H1 (cell line): ENCODE measurements at regions not wholly inside any gene's neighbourhood (a gene's known extent, or its start where the extent isn't known, plus 50 kb on each side); places are given as distances from the start of the nearest gene placed in this dataset.

Source experiments
- CTCF ChIA-PET: fragments of 300-600 bp; sonication (Branson Sonifier 250); formaldehyde crosslinking; loops from one replicate; lab custom pipeline; 2021; ENCODE audit not compliant: partially characterized antibody; lab: Charles Lee
- POLR2A ChIA-PET: fragments of 300-600 bp; sonication (Branson Sonifier 250); formaldehyde crosslinking; loops from one replicate; lab custom pipeline; 2021; ENCODE audit warnings: inconsistent platforms; ENCODE audit not compliant: partially characterized antibody; lab: Charles Lee
- DNase-seq, 2 experiments: peaks; one replicate each; pipeline versions ENCODE4 v3.0.0 to v3.0.0-alpha.2; 2010 to 2022; ENCODE audit warnings: low spot score in 2 of 2, low read depth in 1 of 2, mixed read lengths in 1 of 2
- FAIRE-seq: peaks from 2 replicates; lab custom pipeline; 2011; peaks lifted over from hg19 to GRCh38; lab: Jason Lieb, UNC
- H2AFZ ChIP-seq: 2 replicates; pipeline ENCODE4 v1.8.1; 2012; ENCODE audit warnings: low read length, inconsistent platforms
- H2AK5ac ChIP-seq: 2 replicates; pipeline ENCODE4 v1.6.1; 2013; ENCODE audit warnings: low read depth, low read length
- H2BK120ac ChIP-seq: replicated peaks from 2 replicates; pipeline ENCODE3; 2013; ENCODE audit warnings: low read depth, low read length, inconsistent platforms
- H2BK12ac ChIP-seq: 2 replicates; pipeline ENCODE4 v1.6.1; 2013; ENCODE audit warnings: low read depth, low read length
- H2BK15ac ChIP-seq: 2 replicates; pipeline ENCODE4 v1.6.1; 2013; ENCODE audit warnings: low read length
- H2BK20ac ChIP-seq: 2 replicates; pipeline ENCODE4 v1.6.1; 2013; ENCODE audit warnings: low read length
- H2BK5ac ChIP-seq: 2 replicates; pipeline ENCODE4 v1.6.1; 2013; ENCODE audit warnings: low read depth, low read length
- H3K14ac ChIP-seq: 2 replicates; pipeline ENCODE4 v1.6.1; 2013; ENCODE audit warnings: inconsistent platforms; ENCODE audit not compliant: insufficient read length
- H3K18ac ChIP-seq: 2 replicates; pipeline ENCODE4 v1.6.1; 2013; ENCODE audit warnings: low read length; ENCODE audit errors: extremely low read depth
- H3K23ac ChIP-seq: 2 replicates; pipeline ENCODE4 v1.6.1; 2013; ENCODE audit warnings: inconsistent platforms; ENCODE audit not compliant: insufficient read length
- H3K23me2 ChIP-seq: 2 replicates; pipeline ENCODE4 v1.6.1; 2013; ENCODE audit warnings: low read depth, low read length
- H3K27ac ChIP-seq: 2 replicates; pipeline ENCODE4 v1.6.1; 2011; ENCODE audit warnings: low read depth, low read length, inconsistent platforms
- H3K27me3 ChIP-seq, 4 experiments: replicated peaks in 1 of 4; 1 replicate in 1 of 4; 2 replicates in 3 of 4; pipeline versions ENCODE4 v1.6.1 to v1.8.1; 2011 to 2013; ENCODE audit warnings: low read length in 3 of 4, mild to moderate bottlenecking in 3 of 4, inconsistent platforms in 2 of 4, mixed read lengths in 2 of 4, moderate library complexity in 1 of 4; ENCODE audit not compliant: control insufficient read depth in 3 of 4, insufficient read depth in 3 of 4; ENCODE audit errors: extremely low read depth in 1 of 4
- H3K36me3 ChIP-seq, 4 experiments: 2 replicates each; pipeline versions ENCODE4 v1.6.1 to v1.8.1; 2011 to 2013; ENCODE audit warnings: mild to moderate bottlenecking in 4 of 4, low read length in 3 of 4, moderate library complexity in 2 of 4, control low read depth in 1 of 4, inconsistent platforms in 1 of 4; ENCODE audit not compliant: insufficient read depth in 4 of 4, control insufficient read depth in 2 of 4
- H3K4ac ChIP-seq: replicated peaks from 2 replicates; pipeline ENCODE3; 2013; ENCODE audit warnings: low read length, low read depth, mixed read lengths, inconsistent platforms; ENCODE audit not compliant: insufficient read length
- H3K4me1 ChIP-seq, 4 experiments: replicated peaks in 1 of 4; 1 replicate in 1 of 4; 2 replicates in 3 of 4; pipeline versions ENCODE4 v1.6.1 to v1.8.1; 2011 to 2013; ENCODE audit warnings: low read length in 3 of 4, inconsistent platforms in 2 of 4, mixed read lengths in 1 of 4; ENCODE audit not compliant: insufficient read depth in 4 of 4, control insufficient read depth in 3 of 4
- H3K4me2 ChIP-seq, 2 experiments: 2 replicates each; pipeline versions ENCODE4 v1.6.1 to v1.8.1; 2011 to 2013; ENCODE audit warnings: low read depth in 2 of 2, low read length in 2 of 2, control low read depth in 1 of 2, inconsistent platforms in 1 of 2, mild to moderate bottlenecking in 1 of 2; ENCODE audit not compliant: insufficient read depth in 1 of 2
- H3K4me3 ChIP-seq, 4 experiments: fragments of 200-600, 300-600 bp in 1 of 4; sonication (generic), shearing (Covaris generic), sonication (Bioruptor Twin) in 1 of 4; 2 replicates each; pipeline versions ENCODE4 v1.5.1 to v1.8.1; 2011 to 2016; ENCODE audit warnings: low read length in 4 of 4, low read depth in 3 of 4, control low read depth in 2 of 4, inconsistent platforms in 2 of 4, mild to moderate bottlenecking in 2 of 4, mixed read lengths in 1 of 4, moderate library complexity in 1 of 4; ENCODE audit not compliant: insufficient read depth in 2 of 4; ENCODE audit errors: extremely low read depth in 1 of 4
- H3K56ac ChIP-seq: replicated peaks from 2 replicates; pipeline ENCODE3; 2013; ENCODE audit warnings: low read depth, mild to moderate bottlenecking, mixed read lengths, low read length, inconsistent platforms; ENCODE audit not compliant: insufficient read length
- H3K79me1 ChIP-seq: 2 replicates; pipeline ENCODE4 v1.6.1; 2013; ENCODE audit warnings: low read depth, low read length, control low read depth
- H3K79me2 ChIP-seq, 2 experiments: 2 replicates each; pipeline versions ENCODE4 v1.6.1 to v1.8.1; 2012 to 2013; ENCODE audit warnings: low read length in 2 of 2, mild to moderate bottlenecking in 2 of 2, inconsistent platforms in 1 of 2; ENCODE audit not compliant: insufficient read depth in 2 of 2, control insufficient read depth in 1 of 2
- H3K9ac ChIP-seq, 4 experiments: replicated peaks in 1 of 4; 1 replicate in 1 of 4; 2 replicates in 3 of 4; pipeline versions ENCODE4 v1.6.1 to v1.8.1; 2011 to 2013; ENCODE audit warnings: low read depth in 3 of 4, low read length in 3 of 4, control low read depth in 2 of 4, mild to moderate bottlenecking in 2 of 4, moderate library complexity in 2 of 4, inconsistent platforms in 1 of 4; ENCODE audit errors: extremely low read depth in 1 of 4
- H3K9me3 ChIP-seq, 2 experiments: 2 replicates each; pipeline versions ENCODE4 v1.6.1 to v1.8.1; 2012 to 2013; ENCODE audit warnings: mild to moderate bottlenecking in 2 of 2, moderate library complexity in 2 of 2, control low read depth in 1 of 2, inconsistent platforms in 1 of 2, low read depth in 1 of 2, low read length in 1 of 2, mixed read lengths in 1 of 2; ENCODE audit not compliant: insufficient read depth in 2 of 2
- H4K20me1 ChIP-seq, 2 experiments: replicated peaks in 1 of 2; 2 replicates each; pipeline versions ENCODE3 to v1.8.1; 2011 to 2013; ENCODE audit warnings: inconsistent platforms in 2 of 2, low read length in 2 of 2, mild to moderate bottlenecking in 1 of 2; ENCODE audit not compliant: insufficient read depth in 2 of 2, control insufficient read depth in 1 of 2
- H4K5ac ChIP-seq: 2 replicates; pipeline ENCODE4 v1.6.1; 2013; ENCODE audit warnings: low read length, low read depth, mixed read lengths, inconsistent platforms; ENCODE audit not compliant: insufficient read length
- H4K8ac ChIP-seq: 2 replicates; pipeline ENCODE4 v1.8.0; 2013; ENCODE audit warnings: mild to moderate bottlenecking, moderate library complexity, low read length, inconsistent platforms; ENCODE audit not compliant: insufficient read depth; ENCODE audit errors: extremely low read depth
- H4K91ac ChIP-seq: replicated peaks from 2 replicates; pipeline ENCODE3; 2013; ENCODE audit warnings: low read length, mixed read lengths, inconsistent platforms; ENCODE audit not compliant: insufficient read length
- ASH2L ChIP-seq: fragments of 200-600, 300-600 bp; sonication (generic); IDR thresholded peaks from one replicate; pipeline ENCODE4 v1.7.1; 2017; ENCODE audit warnings: low read length
- CBX8 ChIP-seq: fragments of 300-800, 300-1000 bp; sonication (generic); IDR thresholded peaks from 2 replicates; pipeline ENCODE4 v1.7.1; 2016; ENCODE audit warnings: low read depth, low read length, borderline replicate concordance
- CHD1 ChIP-seq: IDR thresholded peaks from 2 replicates; pipeline ENCODE4 v1.6.1; 2012; ENCODE audit warnings: low read depth, low read length, improper control_type of control experiment
- CREB1 ChIP-seq: IDR thresholded peaks from 2 replicates; pipeline ENCODE4 v1.6.1; 2012; ENCODE audit warnings: inconsistent platforms
- CTBP2 ChIP-seq: IDR thresholded peaks from 2 replicates; pipeline ENCODE4 v1.7.0; 2011; ENCODE audit warnings: borderline replicate concordance, mild to moderate bottlenecking, moderate library complexity, mixed read lengths, low read length; ENCODE audit not compliant: insufficient read depth, insufficient read length
- FOSL1 ChIP-seq: IDR thresholded peaks from 2 replicates; pipeline ENCODE4 v1.6.1; 2011; ENCODE audit warnings: mild to moderate bottlenecking, low read depth, low read length, moderate library complexity; ENCODE audit not compliant: insufficient read depth
- GABPA ChIP-seq: IDR thresholded peaks from 2 replicates; pipeline ENCODE4 v1.6.1; 2011; ENCODE audit warnings: mild to moderate bottlenecking, low read length, moderate library complexity, borderline replicate concordance; ENCODE audit not compliant: insufficient read depth
- GTF2F1 ChIP-seq: IDR thresholded peaks from 2 replicates; pipeline ENCODE4 v1.6.1; 2012; ENCODE audit warnings: low read depth, low read length, improper control_type of control experiment, borderline replicate concordance
- JUND ChIP-seq: IDR thresholded peaks from 2 replicates; pipeline ENCODE4 v1.6.1; 2011; ENCODE audit warnings: mild to moderate bottlenecking, improper control_type of control experiment, low read length
- NRF1 ChIP-seq: IDR thresholded peaks from 2 replicates; pipeline ENCODE4 v1.6.1; 2011; ENCODE audit warnings: mild to moderate bottlenecking, low read depth, low read length, improper control_type of control experiment
- TAF1 ChIP-seq: IDR thresholded peaks from 2 replicates; pipeline ENCODE4 v1.6.1; 2011; ENCODE audit warnings: mild to moderate bottlenecking, low read depth, low read length
- TAF7 ChIP-seq: optimal IDR thresholded peaks from 2 replicates; pipeline ENCODE3; 2011; ENCODE audit warnings: low read depth, mild to moderate bottlenecking, inconsistent platforms, low read length, moderate library complexity, borderline replicate concordance
- whole genome bisulfite sequencing, 2 experiments: shearing (Covaris generic) in 1 of 2; methylation state at CpG; one replicate each; pipeline versions ENCODE4 v1.1.6 to v1.1.7; 2013 to 2015; ENCODE audit warnings: low lambda C conversion rate in 2 of 2, mixed read lengths in 2 of 2, inconsistent platforms in 1 of 2, low coverage in 1 of 2, missing lambda C conversion rate in 1 of 2; ENCODE audit not compliant: insufficient replicate concordance in 2 of 2, insufficient coverage in 1 of 2, insufficient read length in 1 of 2; ENCODE audit errors: extremely low coverage in 1 of 2, missing lambda C conversion rate in 1 of 2; 5-methylcytosine and 5-hydroxymethylcytosine counted together
- TF ChIP-seq, protein P1 (sequence below): IDR thresholded peaks from 2 replicates; pipeline ENCODE4 v1.6.1; 2012; ENCODE audit warnings: low read length, inconsistent platforms

DNA sequence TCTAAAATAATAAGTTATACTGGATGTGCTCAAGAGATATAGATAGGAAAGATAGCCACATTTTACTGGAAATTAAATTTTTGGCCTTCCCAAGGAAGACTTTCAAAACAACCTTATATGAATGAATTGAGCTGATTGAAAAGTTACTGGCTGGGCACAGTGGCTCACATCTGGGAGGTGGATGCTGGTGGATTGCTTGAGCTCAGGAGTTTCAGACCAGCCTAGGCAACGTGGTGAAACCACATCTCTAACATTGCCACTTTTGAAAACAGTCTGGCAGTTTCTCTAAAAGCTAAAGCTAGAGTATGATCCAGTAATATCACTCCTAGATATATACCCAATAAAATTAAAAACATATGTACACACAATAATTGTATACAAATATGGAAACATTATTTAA is 231.4 kb upstream of the POU1F1 start:
- no peak overlapping the region for H3K14ac ChIP-seq
- no peak overlapping the region for H2BK120ac ChIP-seq
- H3K4me2 ChIP-seq = no peak overlapping the region
- H4K20me1 ChIP-seq = no peaks in the 10 kb centered on the region
- no peak overlapping the region for H2BK12ac ChIP-seq
- H4K5ac ChIP-seq = no peak overlapping the region
- H3K56ac ChIP-seq = no peak overlapping the region
- H3K4ac ChIP-seq = no peak overlapping the region
- CTCF ChIA-PET = interaction anchor here (1.2 kb wide), 1 partner anchor 106 kb away, joined by 3 read pairs; no protein-coding TSS in a partner anchor
- no peaks in the 10 kb centered on the region for H3K27me3 ChIP-seq
- H3K23me2 ChIP-seq = no peaks in the 10 kb centered on the region
- no peak overlapping the region for H2BK5ac ChIP-seq
- no peaks in the 10 kb centered on the region for H3K36me3 ChIP-seq
- H2AK5ac ChIP-seq = no peak overlapping the region
- no peaks in the 10 kb centered on the region for H3K79me2 ChIP-seq
- POLR2A ChIA-PET = no interaction called here
- no peaks in the 10 kb centered on the region for H3K79me1 ChIP-seq
- no peak overlapping the region for H3K9ac ChIP-seq
- no peak overlapping the region for H3K18ac ChIP-seq
- H3K23ac ChIP-seq = no peak overlapping the region
- H2BK20ac ChIP-seq = no peak overlapping the region
- WGBS, 2 experiments = 87% methylated on average over 1 of the region's 1 CpG; no CpG with 5 or more reads in 1 of the 2 experiments
- no peak overlapping the region for H2BK15ac ChIP-seq
- H3K27ac ChIP-seq = no peak overlapping the region
- H2AFZ ChIP-seq = no peak overlapping the region
- FAIRE-seq (no peak), DNase-seq (no peak)
- H3K4me1 ChIP-seq = no peaks in the 10 kb centered on the region
- H4K91ac ChIP-seq = no peak overlapping the region
- H4K8ac ChIP-seq = no peak overlapping the region
- no peaks in the 10 kb centered on the region for H3K9me3 ChIP-seq
- no peak overlapping the region for H3K4me3 ChIP-seq
- no peak for TF ChIP-seq ASH2L
- no peak for TF ChIP-seq CREB1
- TF ChIP-seq GABPA = no peak
- no peak for TF ChIP-seq NRF1
- TF ChIP-seq, protein P1, sequence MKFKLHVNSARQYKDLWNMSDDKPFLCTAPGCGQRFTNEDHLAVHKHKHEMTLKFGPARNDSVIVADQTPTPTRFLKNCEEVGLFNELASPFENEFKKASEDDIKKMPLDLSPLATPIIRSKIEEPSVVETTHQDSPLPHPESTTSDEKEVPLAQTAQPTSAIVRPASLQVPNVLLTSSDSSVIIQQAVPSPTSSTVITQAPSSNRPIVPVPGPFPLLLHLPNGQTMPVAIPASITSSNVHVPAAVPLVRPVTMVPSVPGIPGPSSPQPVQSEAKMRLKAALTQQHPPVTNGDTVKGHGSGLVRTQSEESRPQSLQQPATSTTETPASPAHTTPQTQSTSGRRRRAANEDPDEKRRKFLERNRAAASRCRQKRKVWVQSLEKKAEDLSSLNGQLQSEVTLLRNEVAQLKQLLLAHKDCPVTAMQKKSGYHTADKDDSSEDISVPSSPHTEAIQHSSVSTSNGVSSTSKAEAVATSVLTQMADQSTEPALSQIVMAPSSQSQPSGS = no peak
- TF ChIP-seq JUND = no peak
- no peak for TF ChIP-seq CHD1
- TF ChIP-seq CBX8 = no peak
- TF ChIP-seq CTBP2 = no peak
- no peak for TF ChIP-seq FOSL1
- no peak for TF ChIP-seq GTF2F1
- no peak for TF ChIP-seq TAF7
- no peak for TF ChIP-seq TAF1
